ENCODE measurements at regions not wholly inside any gene's neighbourhood (a gene's known extent, or its start where the extent isn't known, plus 50 kb on each side); places are given as distances from the start of the nearest gene placed in this dataset.

DNA sequence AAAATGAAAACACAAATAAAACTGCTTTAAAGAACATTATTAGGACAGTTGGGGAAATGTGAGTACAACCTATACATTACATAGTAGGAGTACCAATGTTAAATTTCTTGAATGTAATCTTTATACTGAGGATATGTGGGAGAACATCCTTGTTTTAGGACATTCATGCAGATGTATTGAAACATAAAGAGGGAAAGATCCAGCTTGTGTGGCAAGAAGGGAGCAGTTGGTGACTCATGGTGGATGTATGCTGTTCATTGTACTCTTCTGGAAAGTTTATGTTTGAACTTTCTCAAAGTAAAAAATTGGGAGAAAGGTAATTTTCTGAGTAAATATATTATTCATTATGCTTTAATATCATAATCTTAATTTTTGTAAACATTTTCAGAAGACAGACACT, 132.1 kb upstream of the DLGAP1 start:
- TF ChIP-seq, protein P1, sequence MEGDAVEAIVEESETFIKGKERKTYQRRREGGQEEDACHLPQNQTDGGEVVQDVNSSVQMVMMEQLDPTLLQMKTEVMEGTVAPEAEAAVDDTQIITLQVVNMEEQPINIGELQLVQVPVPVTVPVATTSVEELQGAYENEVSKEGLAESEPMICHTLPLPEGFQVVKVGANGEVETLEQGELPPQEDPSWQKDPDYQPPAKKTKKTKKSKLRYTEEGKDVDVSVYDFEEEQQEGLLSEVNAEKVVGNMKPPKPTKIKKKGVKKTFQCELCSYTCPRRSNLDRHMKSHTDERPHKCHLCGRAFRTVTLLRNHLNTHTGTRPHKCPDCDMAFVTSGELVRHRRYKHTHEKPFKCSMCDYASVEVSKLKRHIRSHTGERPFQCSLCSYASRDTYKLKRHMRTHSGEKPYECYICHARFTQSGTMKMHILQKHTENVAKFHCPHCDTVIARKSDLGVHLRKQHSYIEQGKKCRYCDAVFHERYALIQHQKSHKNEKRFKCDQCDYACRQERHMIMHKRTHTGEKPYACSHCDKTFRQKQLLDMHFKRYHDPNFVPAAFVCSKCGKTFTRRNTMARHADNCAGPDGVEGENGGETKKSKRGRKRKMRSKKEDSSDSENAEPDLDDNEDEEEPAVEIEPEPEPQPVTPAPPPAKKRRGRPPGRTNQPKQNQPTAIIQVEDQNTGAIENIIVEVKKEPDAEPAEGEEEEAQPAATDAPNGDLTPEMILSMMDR (conservative IDR thresholded peaks at IDR 0.05): no peak
- no peak for TF ChIP-seq ZFX (IDR thresholded peaks at IDR 0.05)

Measured in C4-2B (cell line).